ENCODE measurements at regions not wholly inside any gene's neighbourhood (a gene's known extent, or its start where the extent isn't known, plus 50 kb on each side); places are given as distances from the start of the nearest gene placed in this dataset.

GRCh38 chr21:40915114-40915513 lies 68.2 kb upstream of the DSCAM start:
- no peaks in the 10 kb centered on the region for H3K36me3 ChIP-seq
- no peaks in the 10 kb centered on the region for H3K4me1 ChIP-seq
- TF ChIP-seq, protein P1, sequence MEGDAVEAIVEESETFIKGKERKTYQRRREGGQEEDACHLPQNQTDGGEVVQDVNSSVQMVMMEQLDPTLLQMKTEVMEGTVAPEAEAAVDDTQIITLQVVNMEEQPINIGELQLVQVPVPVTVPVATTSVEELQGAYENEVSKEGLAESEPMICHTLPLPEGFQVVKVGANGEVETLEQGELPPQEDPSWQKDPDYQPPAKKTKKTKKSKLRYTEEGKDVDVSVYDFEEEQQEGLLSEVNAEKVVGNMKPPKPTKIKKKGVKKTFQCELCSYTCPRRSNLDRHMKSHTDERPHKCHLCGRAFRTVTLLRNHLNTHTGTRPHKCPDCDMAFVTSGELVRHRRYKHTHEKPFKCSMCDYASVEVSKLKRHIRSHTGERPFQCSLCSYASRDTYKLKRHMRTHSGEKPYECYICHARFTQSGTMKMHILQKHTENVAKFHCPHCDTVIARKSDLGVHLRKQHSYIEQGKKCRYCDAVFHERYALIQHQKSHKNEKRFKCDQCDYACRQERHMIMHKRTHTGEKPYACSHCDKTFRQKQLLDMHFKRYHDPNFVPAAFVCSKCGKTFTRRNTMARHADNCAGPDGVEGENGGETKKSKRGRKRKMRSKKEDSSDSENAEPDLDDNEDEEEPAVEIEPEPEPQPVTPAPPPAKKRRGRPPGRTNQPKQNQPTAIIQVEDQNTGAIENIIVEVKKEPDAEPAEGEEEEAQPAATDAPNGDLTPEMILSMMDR (IDR thresholded peaks at IDR 0.05), result no peak
- TF ChIP-seq POLR2A (IDR thresholded peaks at IDR 0.05), result no peak
- no peak overlapping the region for H3K4me3 ChIP-seq
- no peak overlapping the region for H3K27ac ChIP-seq
- no peaks in the 10 kb centered on the region for H3K27me3 ChIP-seq
- DNase-seq, result no peak
- no peaks in the 10 kb centered on the region for H3K9me3 ChIP-seq

- TF ChIP-seq, protein P1 (IDR thresholded peaks at IDR 0.05), result no peak
- no peak for TF ChIP-seq POLR2A (IDR thresholded peaks at IDR 0.05)
- Histone ChIP-seq H3K27me3 (no peaks in the 10 kb centered on the region), H3K36me3 (no peaks in the 10 kb centered on the region), H3K4me3 (no peak overlapping the region), H3K4me1 (no peaks in the 10 kb centered on the region), H3K27ac (no peak overlapping the region), H3K9me3 (no peaks in the 10 kb centered on the region)
- DNase-seq, result no peak
Observed at GRCh38 chr21:40923407-40923806, 76.4 kb upstream of the DSCAM start.

GRCh38 chr21:40923901-40924300 lies 76.9 kb upstream of the DSCAM start:
- no peak for TF ChIP-seq POLR2A (IDR thresholded peaks at IDR 0.05)
- TF ChIP-seq, protein P1 (IDR thresholded peaks at IDR 0.05), result no peak
- H3K4me1 ChIP-seq, result no peaks in the 10 kb centered on the region
- H3K27ac ChIP-seq, result no peak overlapping the region
- H3K27me3 ChIP-seq, result no peaks in the 10 kb centered on the region
- no peaks in the 10 kb centered on the region for H3K9me3 ChIP-seq
- no peak overlapping the region for H3K4me3 ChIP-seq
- no peak for DNase-seq
- no peaks in the 10 kb centered on the region for H3K36me3 ChIP-seq

DNA sequence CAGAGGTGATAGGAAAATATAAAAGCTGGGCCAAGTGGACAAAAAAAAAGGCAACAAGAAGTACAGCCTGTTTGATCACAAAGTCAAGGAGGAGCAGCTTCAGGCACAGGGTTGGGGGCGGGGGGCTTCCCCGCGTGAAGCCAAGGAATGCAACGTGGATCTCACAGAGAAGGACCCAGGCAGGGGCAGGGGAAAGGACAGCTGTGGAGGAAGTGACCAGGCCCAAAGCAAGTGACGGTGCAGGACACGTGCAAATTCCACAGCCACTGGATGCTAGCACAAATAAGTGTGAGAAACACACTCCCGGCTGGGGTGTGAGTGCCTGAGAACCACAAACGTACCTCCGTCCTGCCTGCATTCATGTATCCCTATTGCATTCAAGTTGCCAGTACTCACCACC lies 77.7 kb upstream of the DSCAM start:
- no peak overlapping the region for H3K4me3 ChIP-seq
- no peaks in the 10 kb centered on the region for H3K4me1 ChIP-seq
- TF ChIP-seq POLR2A (IDR thresholded peaks at IDR 0.05), result no peak
- TF ChIP-seq, protein P1 (IDR thresholded peaks at IDR 0.05), result no peak
- DNase-seq, result no peak
- H3K27me3 ChIP-seq, result no peaks in the 10 kb centered on the region
- no peaks in the 10 kb centered on the region for H3K9me3 ChIP-seq
- H3K27ac ChIP-seq, result no peak overlapping the region
- H3K36me3 ChIP-seq, result no peaks in the 10 kb centered on the region

DNA sequence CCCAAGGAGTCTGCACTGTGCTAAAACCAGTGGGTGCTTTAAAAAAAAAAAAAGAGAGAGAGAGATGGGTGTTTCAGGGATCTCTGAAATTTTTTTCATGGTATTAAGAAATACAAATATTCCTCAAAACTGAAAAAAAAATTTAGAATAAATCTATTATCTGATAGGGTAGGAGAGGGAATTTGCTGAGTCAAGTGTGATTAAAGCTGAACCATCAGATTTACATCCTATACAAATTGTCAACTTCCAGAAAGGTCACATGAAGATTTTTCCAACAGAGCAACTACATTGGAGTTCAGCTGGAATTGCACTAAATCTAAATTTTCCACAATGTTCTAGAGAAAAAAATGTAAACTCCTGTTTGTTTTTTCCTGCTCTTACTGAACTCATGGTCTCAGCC lies 79.3 kb upstream of the DSCAM start:
- H3K9me3 ChIP-seq, result no peaks in the 10 kb centered on the region
- H3K36me3 ChIP-seq, result no peaks in the 10 kb centered on the region

More for the DNA sequence above, 79.3 kb upstream of the DSCAM start:
- Histone ChIP-seq H3K4me1 (no peaks in the 10 kb centered on the region), H3K27me3 (no peaks in the 10 kb centered on the region), H3K4me3 (no peak overlapping the region), H3K27ac (no peak overlapping the region)
- TF ChIP-seq POLR2A (IDR thresholded peaks at IDR 0.05), result no peak
- TF ChIP-seq, protein P1 (IDR thresholded peaks at IDR 0.05), result no peak
- DNase-seq, result no peak

All from Peyer's patch (tissue), 4 donors.